ENCODE measurements at regions not wholly inside any gene's neighbourhood (a gene's known extent, or its start where the extent isn't known, plus 50 kb on each side); places are given as distances from the start of the nearest gene placed in this dataset.

- no peak for TF ChIP-seq CTCF (IDR thresholded peaks at IDR 0.05; ENCODE audit: control extremely low read depth in 1 of 3, insufficient read depth in 1 of 3, low read depth in 1 of 3, low read length in 3 of 3)
- no peak for TF ChIP-seq EZH2 (IDR thresholded peaks at IDR 0.05; ENCODE audit: low read depth, low read length, severe bottlenecking)
- no peak for TF ChIP-seq CREB1 (IDR thresholded peaks at IDR 0.05)
- TF ChIP-seq FOSL1 (IDR thresholded peaks at IDR 0.05; ENCODE audit: insufficient read depth, low read depth, low read length) = no peak
- no peak for TF ChIP-seq POLR2A (IDR thresholded peaks at IDR 0.05; ENCODE audit: control extremely low read depth in 1 of 2, low read depth in 2 of 2, low read length in 2 of 2)
These were observed 648.8 kb upstream of the KCNMB2 start (continued) for GRCh38 chr3:177887475-177887874.
